Mesothelial cell of epicardium (in vitro differentiated cells): ENCODE measurements at regions not wholly inside any gene's neighbourhood (a gene's known extent, or its start where the extent isn't known, plus 50 kb on each side); places are given as distances from the start of the nearest gene placed in this dataset.

ENCODE experiments used
- DNase-seq, 2 experiments: peaks; one replicate each; pipeline ENCODE4 v3.0.0; 2021; ENCODE audit warnings: low spot score in 2 of 2; ENCODE audit not compliant: unreplicated experiment in 2 of 2
- H3K27ac Mint-ChIP-seq: 2 replicates; pipeline ENCODE4 v1.8.0; 2021; ENCODE audit warnings: mixed read lengths
- H3K27me3 Mint-ChIP-seq: 2 replicates; pipeline ENCODE4 v1.8.0; 2021; ENCODE audit warnings: low read depth, mixed read lengths
- H3K36me3 Mint-ChIP-seq: 2 replicates; pipeline ENCODE4 v1.8.0; 2021; ENCODE audit warnings: mixed read lengths
- H3K4me1 Mint-ChIP-seq: 2 replicates; pipeline ENCODE4 v1.8.0; 2021; ENCODE audit warnings: mixed read lengths
- H3K4me3 Mint-ChIP-seq: 2 replicates; pipeline ENCODE4 v1.8.0; 2021; ENCODE audit warnings: mild to moderate bottlenecking, moderate library complexity, mixed read lengths
- H3K9me3 Mint-ChIP-seq: 2 replicates; pipeline ENCODE4 v1.8.0; 2021; ENCODE audit warnings: mixed read lengths
- TF ChIP-seq, protein P1 (sequence below): fragments of 200-600 bp; sonication (generic); IDR thresholded peaks from one replicate; pipeline ENCODE4 v1.5.0; 2021; ENCODE audit warnings: antibody characterized with exemption; ENCODE audit not compliant: unreplicated experiment

GRCh38 chr15:97177151-97177577 is 783.3 kb upstream of the ARRDC4 start:
- H3K9me3 Mint-ChIP-seq: no peaks in the 10 kb centered on the region
- DNase-seq: peak in 1 of 2 experiments; percentile 55
- H3K27ac Mint-ChIP-seq: peak overlapping the region; percentile 88
- H3K27me3 Mint-ChIP-seq: peaks cover 3% of the 10 kb centered on the region
- H3K36me3 Mint-ChIP-seq: no peaks in the 10 kb centered on the region
- TF ChIP-seq, protein P1, sequence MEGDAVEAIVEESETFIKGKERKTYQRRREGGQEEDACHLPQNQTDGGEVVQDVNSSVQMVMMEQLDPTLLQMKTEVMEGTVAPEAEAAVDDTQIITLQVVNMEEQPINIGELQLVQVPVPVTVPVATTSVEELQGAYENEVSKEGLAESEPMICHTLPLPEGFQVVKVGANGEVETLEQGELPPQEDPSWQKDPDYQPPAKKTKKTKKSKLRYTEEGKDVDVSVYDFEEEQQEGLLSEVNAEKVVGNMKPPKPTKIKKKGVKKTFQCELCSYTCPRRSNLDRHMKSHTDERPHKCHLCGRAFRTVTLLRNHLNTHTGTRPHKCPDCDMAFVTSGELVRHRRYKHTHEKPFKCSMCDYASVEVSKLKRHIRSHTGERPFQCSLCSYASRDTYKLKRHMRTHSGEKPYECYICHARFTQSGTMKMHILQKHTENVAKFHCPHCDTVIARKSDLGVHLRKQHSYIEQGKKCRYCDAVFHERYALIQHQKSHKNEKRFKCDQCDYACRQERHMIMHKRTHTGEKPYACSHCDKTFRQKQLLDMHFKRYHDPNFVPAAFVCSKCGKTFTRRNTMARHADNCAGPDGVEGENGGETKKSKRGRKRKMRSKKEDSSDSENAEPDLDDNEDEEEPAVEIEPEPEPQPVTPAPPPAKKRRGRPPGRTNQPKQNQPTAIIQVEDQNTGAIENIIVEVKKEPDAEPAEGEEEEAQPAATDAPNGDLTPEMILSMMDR: no peak
- H3K4me1 Mint-ChIP-seq: peaks cover 31% of the 10 kb centered on the region
- H3K4me3 Mint-ChIP-seq: peak overlapping the region; percentile 11

- no peaks in the 10 kb centered on the region for H3K9me3 Mint-ChIP-seq
- DNase-seq: no peak
- TF ChIP-seq, protein P1: no peak
- peaks cover 16% of the 10 kb centered on the region for H3K4me1 Mint-ChIP-seq
- H3K36me3 Mint-ChIP-seq: no peaks in the 10 kb centered on the region
- H3K27me3 Mint-ChIP-seq: peaks cover 16% of the 10 kb centered on the region
- no peak overlapping the region for H3K27ac Mint-ChIP-seq
- no peak overlapping the region for H3K4me3 Mint-ChIP-seq
Measured at GRCh38 chr15:97182581-97182980, 777.9 kb upstream of the ARRDC4 start.

DNA sequence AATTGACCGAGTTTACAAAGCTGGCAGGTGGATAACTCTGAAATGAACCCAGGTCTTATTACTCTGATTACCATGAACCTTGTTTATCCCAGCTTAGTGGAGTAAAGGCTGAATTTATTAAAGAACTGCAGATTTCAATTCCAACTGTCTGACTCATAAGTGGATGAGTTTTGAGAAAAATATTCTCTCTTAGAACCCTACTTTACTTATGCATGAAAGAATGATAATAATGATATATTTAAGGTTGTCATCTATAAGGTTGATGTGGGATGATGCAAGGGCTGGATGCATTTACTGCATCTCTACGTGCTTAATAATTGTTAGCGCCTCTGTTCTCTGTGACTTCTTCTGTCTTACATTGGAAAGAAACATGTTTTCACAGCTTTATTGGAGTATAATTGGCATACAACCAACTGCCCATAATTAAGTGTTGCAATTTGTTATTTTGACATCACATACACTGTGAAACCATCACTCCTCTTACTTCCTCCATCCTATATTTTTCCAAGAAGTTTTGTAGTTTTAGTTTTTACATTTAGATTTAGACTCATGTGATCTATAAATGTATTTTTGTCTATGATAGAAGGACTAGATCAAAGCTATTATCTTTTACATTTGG is 771.2 kb upstream of the ARRDC4 start:
- Mint-ChIP-seq H3K4me3 (no peak overlapping the region), H3K36me3 (no peaks in the 10 kb centered on the region), H3K27ac (no peak overlapping the region), H3K9me3 (peaks cover 11% of the 10 kb centered on the region), H3K27me3 (peaks cover 11% of the 10 kb centered on the region), H3K4me1 (no peaks in the 10 kb centered on the region)
- TF ChIP-seq, protein P1: no peak
- no peak for DNase-seq

DNA sequence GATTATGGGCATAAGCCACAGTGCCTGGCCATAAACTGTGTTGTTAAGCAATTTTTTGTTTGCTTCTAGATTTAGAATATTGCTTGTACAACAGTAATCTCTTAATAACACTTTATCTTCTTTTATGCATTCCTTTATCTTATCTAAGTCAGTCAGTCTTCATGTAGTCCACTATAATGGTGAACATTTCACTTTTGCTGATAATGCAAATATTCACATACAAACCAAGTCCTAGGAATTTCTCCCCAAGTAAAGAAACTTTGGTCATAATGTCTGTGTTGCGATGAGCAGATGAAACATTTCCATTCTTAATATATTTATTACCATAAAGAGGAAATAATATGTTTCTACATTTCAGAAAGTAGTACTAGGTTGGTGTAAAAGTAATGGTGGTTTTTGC is 765.8 kb upstream of the ARRDC4 start:
- Mint-ChIP-seq H3K9me3 (peaks cover 11% of the 10 kb centered on the region), H3K36me3 (no peaks in the 10 kb centered on the region), H3K27me3 (no peaks in the 10 kb centered on the region), H3K27ac (no peak overlapping the region), H3K4me3 (no peak overlapping the region), H3K4me1 (no peaks in the 10 kb centered on the region)
- DNase-seq: no peak
- TF ChIP-seq, protein P1: no peak

DNA sequence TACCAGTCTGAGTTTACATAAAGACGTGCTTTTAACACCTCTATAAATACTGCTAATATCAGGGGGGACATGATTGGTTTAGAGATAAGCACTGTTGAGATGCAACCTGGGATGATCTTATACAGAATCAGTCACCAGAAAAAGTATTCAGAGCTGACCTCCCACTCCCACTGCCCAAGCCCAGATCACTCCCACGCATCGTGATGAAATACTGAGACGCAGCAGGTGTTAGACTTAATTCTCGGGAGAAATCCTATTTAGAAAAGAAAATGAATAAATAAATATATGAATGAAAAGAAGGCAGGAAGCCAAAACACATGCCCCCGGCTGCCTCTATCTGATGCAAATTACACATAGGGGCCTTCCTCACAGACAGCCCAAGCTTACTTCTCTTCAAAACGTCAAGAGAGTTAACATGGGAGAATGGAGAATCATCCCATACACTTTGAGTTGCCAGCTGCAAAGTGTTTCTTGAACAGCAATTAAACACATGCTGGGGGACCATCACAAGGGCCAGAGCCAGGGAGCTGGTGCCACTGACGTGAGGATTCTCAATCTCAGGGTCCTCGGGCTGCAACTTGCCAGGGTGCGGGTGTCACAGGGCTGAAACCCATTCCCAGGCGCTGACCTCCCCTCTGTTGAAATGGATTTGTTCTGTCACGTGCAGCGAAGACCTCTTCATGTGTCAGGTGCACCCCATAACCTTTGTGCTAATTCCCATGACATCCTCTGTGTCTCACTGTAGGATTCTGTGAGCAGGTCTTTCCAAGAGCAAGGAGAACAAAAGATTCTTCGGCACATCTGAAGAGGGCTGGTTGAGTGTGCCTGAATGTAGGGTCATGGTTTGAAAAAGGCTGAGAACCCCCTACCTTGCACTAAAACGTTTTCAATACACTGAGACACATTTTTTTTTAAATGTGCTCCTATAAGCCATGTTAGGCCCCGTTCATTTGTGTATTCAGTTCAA is 764.2 kb upstream of the ARRDC4 start:
- peaks cover 11% of the 10 kb centered on the region for H3K9me3 Mint-ChIP-seq
- DNase-seq: no peak
- H3K27ac Mint-ChIP-seq: no peak overlapping the region
- peaks cover 2% of the 10 kb centered on the region for H3K27me3 Mint-ChIP-seq
- no peaks in the 10 kb centered on the region for H3K36me3 Mint-ChIP-seq
- no peak overlapping the region for H3K4me3 Mint-ChIP-seq
- TF ChIP-seq, protein P1: no peak
- H3K4me1 Mint-ChIP-seq: no peaks in the 10 kb centered on the region
